ENCODE measurements at regions not wholly inside any gene's neighbourhood (a gene's known extent, or its start where the extent isn't known, plus 50 kb on each side); places are given as distances from the start of the nearest gene placed in this dataset.

GRCh38 chr1:90411185-90411584, 305.9 kb downstream of the BARHL2 start:
- Histone ChIP-seq H3K9ac (ENCODE audit: low read length) (no peak overlapping the region), H3K27me3 (ENCODE audit: low read depth, low read length) (no peaks in the 10 kb centered on the region), H3K9me3 (ENCODE audit: insufficient read depth, low read length) (no peaks in the 10 kb centered on the region), H3K4me2 (ENCODE audit: low read length) (no peak overlapping the region), H4K20me1 (ENCODE audit: insufficient read depth, low read length) (no peaks in the 10 kb centered on the region), H3K27ac (ENCODE audit: low read length) (no peak overlapping the region), H3K4me3 (ENCODE audit: low read length) (no peak overlapping the region), H3K79me2 (ENCODE audit: low read length) (no peaks in the 10 kb centered on the region), H3K36me3 (replicated peaks; ENCODE audit: low read depth, low read length) (no peaks in the 10 kb centered on the region), H2AFZ (ENCODE audit: low read depth, low read length) (no peak overlapping the region), H3K4me1 (ENCODE audit: low read length) (no peaks in the 10 kb centered on the region)
- TF ChIP-seq EZH2phosphoT487 (IDR thresholded peaks at IDR 0.05; ENCODE audit: low read depth) (no peak), CTCF (IDR thresholded peaks at IDR 0.05; ENCODE audit: low read depth, low read length) (no peak)

GRCh38 chr1:90407737-90408136, 309.4 kb downstream of the BARHL2 start:
- H3K79me2 ChIP-seq (ENCODE audit: low read length) = no peaks in the 10 kb centered on the region
- no peak overlapping the region for H3K4me2 ChIP-seq (ENCODE audit: low read length)
- H3K36me3 ChIP-seq (replicated peaks; ENCODE audit: low read depth, low read length) = no peaks in the 10 kb centered on the region
- no peaks in the 10 kb centered on the region for H3K4me1 ChIP-seq (ENCODE audit: low read length)
- H3K27ac ChIP-seq (ENCODE audit: low read length) = no peak overlapping the region
- H3K9me3 ChIP-seq (ENCODE audit: insufficient read depth, low read length) = no peaks in the 10 kb centered on the region
- H2AFZ ChIP-seq (ENCODE audit: low read depth, low read length) = no peak overlapping the region
- H4K20me1 ChIP-seq (ENCODE audit: insufficient read depth, low read length) = no peaks in the 10 kb centered on the region
- no peak overlapping the region for H3K4me3 ChIP-seq (ENCODE audit: low read length)
- no peak for TF ChIP-seq EZH2phosphoT487 (IDR thresholded peaks at IDR 0.05; ENCODE audit: low read depth)
- no peak for TF ChIP-seq CTCF (IDR thresholded peaks at IDR 0.05; ENCODE audit: low read depth, low read length)
- H3K27me3 ChIP-seq (ENCODE audit: low read depth, low read length) = no peaks in the 10 kb centered on the region
- no peak overlapping the region for H3K9ac ChIP-seq (ENCODE audit: low read length)

DNA sequence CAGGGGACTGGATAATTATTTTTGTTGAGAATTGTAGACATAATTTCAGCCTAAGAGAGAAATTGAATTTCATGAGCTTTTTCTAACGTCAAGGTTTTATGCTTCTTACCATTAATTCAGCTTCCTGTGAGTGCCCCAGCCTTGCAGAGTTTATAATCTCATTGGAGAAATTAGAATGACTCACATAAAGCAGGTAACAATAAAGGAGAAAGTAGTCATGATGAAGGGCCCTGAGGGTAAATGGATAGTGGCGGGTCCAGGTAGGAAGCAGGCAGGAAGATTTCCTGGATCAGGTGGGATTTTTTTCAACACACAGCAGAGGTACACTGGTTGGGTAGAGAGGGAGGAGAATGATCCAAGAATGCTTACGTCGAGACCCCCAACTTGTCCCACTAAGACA, 311.4 kb downstream of the BARHL2 start:
- Histone ChIP-seq H2AFZ (ENCODE audit: low read depth, low read length) (no peak overlapping the region), H3K4me3 (ENCODE audit: low read length) (no peak overlapping the region), H4K20me1 (ENCODE audit: insufficient read depth, low read length) (no peaks in the 10 kb centered on the region), H3K4me1 (ENCODE audit: low read length) (no peaks in the 10 kb centered on the region), H3K9me3 (ENCODE audit: insufficient read depth, low read length) (no peaks in the 10 kb centered on the region), H3K4me2 (ENCODE audit: low read length) (no peak overlapping the region), H3K9ac (ENCODE audit: low read length) (no peak overlapping the region), H3K27me3 (ENCODE audit: low read depth, low read length) (no peaks in the 10 kb centered on the region), H3K79me2 (ENCODE audit: low read length) (no peaks in the 10 kb centered on the region), H3K27ac (ENCODE audit: low read length) (no peak overlapping the region), H3K36me3 (replicated peaks; ENCODE audit: low read depth, low read length) (no peaks in the 10 kb centered on the region)
- TF ChIP-seq CTCF (IDR thresholded peaks at IDR 0.05; ENCODE audit: low read depth, low read length) (no peak), EZH2phosphoT487 (IDR thresholded peaks at IDR 0.05; ENCODE audit: low read depth) (no peak)

DNA sequence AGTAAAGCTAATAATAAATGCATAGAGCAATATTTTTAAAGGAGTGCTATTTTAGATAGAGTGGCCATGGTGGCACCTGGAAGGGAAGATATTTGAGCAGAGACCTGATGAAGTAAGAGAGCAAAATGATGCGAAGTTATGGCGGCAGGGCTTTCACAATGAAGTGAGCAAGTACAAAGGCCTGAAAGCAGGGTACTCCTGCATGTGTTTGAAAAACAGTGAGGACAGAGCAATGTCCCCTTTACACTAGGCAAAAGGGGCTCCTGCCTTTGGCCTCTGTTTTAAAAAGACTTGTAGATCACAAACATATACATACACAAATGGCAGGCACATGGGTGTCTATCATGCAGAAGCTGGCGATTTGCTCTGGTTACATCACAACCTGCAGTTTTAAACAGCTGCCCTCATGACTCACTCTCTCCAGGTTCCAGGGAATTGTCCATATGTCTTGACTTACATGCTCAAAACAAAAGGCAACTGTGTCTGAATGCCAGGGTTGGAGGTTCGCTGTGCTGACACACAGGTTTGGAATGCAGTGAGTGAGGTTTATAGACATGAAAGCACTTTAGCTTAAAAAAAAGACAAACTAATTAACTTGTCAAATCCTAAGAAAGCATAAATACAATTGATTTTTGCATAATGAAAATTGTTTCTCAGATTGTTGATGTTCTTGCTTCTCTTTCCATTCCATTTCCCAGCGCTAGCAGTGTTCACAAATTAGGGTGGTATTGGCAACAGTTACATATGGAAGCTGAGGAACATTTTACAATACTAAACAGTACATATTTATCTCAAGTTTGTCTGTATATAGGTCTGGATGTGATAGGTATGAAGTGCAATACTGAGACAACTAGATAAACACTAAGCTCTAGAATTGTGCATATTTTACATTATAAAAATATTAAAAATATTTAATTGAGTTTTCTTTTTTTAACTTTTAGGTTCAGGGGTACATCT, 313.9 kb downstream of the BARHL2 start:
- Histone ChIP-seq H3K27me3 (ENCODE audit: low read depth, low read length) (no peaks in the 10 kb centered on the region), H3K4me2 (ENCODE audit: low read length) (no peak overlapping the region), H2AFZ (ENCODE audit: low read depth, low read length) (no peak overlapping the region), H3K36me3 (replicated peaks; ENCODE audit: low read depth, low read length) (no peaks in the 10 kb centered on the region), H3K79me2 (ENCODE audit: low read length) (no peaks in the 10 kb centered on the region), H3K4me3 (ENCODE audit: low read length) (no peak overlapping the region), H3K9ac (ENCODE audit: low read length) (no peak overlapping the region), H3K4me1 (ENCODE audit: low read length) (no peaks in the 10 kb centered on the region), H4K20me1 (ENCODE audit: insufficient read depth, low read length) (no peaks in the 10 kb centered on the region), H3K9me3 (ENCODE audit: insufficient read depth, low read length) (no peaks in the 10 kb centered on the region), H3K27ac (ENCODE audit: low read length) (no peak overlapping the region)
- TF ChIP-seq CTCF (IDR thresholded peaks at IDR 0.05; ENCODE audit: low read depth, low read length) = no peak
- no peak for TF ChIP-seq EZH2phosphoT487 (IDR thresholded peaks at IDR 0.05; ENCODE audit: low read depth)

Measured in OCI-LY3 (cell line).